ENCODE measurements at regions not wholly inside any gene's neighbourhood (a gene's known extent, or its start where the extent isn't known, plus 50 kb on each side); places are given as distances from the start of the nearest gene placed in this dataset.

DNA sequence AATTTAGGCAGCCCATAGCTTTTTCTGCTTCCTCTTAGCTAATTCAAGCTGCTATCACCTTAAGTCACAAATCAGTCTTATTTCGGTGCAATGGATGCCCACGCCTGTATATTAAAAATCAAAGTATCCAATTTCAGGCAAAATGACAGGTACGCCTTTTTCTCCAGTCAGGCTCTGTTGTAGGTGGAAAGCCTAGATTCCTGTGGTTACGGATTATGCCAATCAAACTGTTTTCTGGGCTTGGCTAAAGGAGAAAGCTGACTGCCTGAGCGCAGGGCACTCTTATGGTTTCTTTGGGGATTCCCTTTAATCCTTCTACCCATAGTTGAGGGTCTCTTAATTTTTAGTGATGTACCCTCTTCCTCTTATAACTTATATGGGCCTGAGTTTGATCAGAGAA, 550.5 kb downstream of the PDHA2 start:
- TF ChIP-seq POLR2A (IDR thresholded peaks at IDR 0.05): no peak
- TF ChIP-seq, protein P1, sequence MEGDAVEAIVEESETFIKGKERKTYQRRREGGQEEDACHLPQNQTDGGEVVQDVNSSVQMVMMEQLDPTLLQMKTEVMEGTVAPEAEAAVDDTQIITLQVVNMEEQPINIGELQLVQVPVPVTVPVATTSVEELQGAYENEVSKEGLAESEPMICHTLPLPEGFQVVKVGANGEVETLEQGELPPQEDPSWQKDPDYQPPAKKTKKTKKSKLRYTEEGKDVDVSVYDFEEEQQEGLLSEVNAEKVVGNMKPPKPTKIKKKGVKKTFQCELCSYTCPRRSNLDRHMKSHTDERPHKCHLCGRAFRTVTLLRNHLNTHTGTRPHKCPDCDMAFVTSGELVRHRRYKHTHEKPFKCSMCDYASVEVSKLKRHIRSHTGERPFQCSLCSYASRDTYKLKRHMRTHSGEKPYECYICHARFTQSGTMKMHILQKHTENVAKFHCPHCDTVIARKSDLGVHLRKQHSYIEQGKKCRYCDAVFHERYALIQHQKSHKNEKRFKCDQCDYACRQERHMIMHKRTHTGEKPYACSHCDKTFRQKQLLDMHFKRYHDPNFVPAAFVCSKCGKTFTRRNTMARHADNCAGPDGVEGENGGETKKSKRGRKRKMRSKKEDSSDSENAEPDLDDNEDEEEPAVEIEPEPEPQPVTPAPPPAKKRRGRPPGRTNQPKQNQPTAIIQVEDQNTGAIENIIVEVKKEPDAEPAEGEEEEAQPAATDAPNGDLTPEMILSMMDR (IDR thresholded peaks at IDR 0.05): no peak
